ENCODE measurements at regions not wholly inside any gene's neighbourhood (a gene's known extent, or its start where the extent isn't known, plus 50 kb on each side); places are given as distances from the start of the nearest gene placed in this dataset.

DNA sequence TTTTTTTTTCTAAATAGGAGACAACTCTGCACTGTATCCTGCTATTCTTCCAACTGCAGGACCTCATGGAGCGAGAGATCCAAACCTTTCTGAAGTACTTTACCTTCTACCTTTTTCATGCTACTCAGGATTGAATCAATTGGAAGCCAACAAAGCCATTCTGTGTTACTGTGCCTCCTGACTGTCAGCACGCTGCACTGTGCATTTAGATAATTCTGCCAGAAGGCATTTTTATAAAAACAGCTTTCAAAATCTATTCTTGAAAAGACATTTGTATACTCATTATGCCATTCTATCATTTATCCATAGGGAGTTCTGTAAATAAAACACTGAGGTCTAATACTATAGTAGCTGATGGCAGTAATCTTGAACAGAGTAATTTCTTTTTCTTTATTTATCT, 142.8 kb downstream of the SLIT2 start:
- no peak overlapping the region for H3T11ph ChIP-seq (ENCODE audit: low read length)
- H3K79me2 ChIP-seq (ENCODE audit: insufficient read depth, low read length) = no peaks in the 10 kb centered on the region
- no peak overlapping the region for H3K9ac ChIP-seq (ENCODE audit: extremely low read depth, insufficient read length, low read length)
- H3K27ac ChIP-seq (ENCODE audit: insufficient read length, low read depth, low read length) = no peak overlapping the region
- H3K9me3 ChIP-seq (ENCODE audit: control insufficient read depth, low read depth, low read length) = no peaks in the 10 kb centered on the region
- no peak overlapping the region for H2BK20ac ChIP-seq (ENCODE audit: low read depth, low read length, poor library complexity, severe bottlenecking)
- no peak overlapping the region for H3K4me2 ChIP-seq (ENCODE audit: insufficient read depth, insufficient read length, low read length)
- no peaks in the 10 kb centered on the region for H3K4me1 ChIP-seq (ENCODE audit: insufficient read depth, low read length)
- no peak overlapping the region for H3K4ac ChIP-seq (ENCODE audit: low read depth, low read length)
- no peak overlapping the region for H4K91ac ChIP-seq (ENCODE audit: insufficient read length, low read depth, low read length)
- no peak overlapping the region for H2AFZ ChIP-seq (ENCODE audit: low read length)
- Mint-ChIP-seq H3K27me3 (ENCODE audit: low read depth) (no peaks in the 10 kb centered on the region), H3K27ac (peak overlapping the region in 1 of 3 experiments; percentile 15; a peak in 2 of 7 replicates), H3K4me1 (peaks cover 9 to 30% of the 10 kb centered on the region in 2 experiments), H3K9me3 (no peaks in the 10 kb centered on the region), H3K36me3 (ENCODE audit: insufficient read depth in 1 of 3, low read depth in 3 of 3) (no peaks in the 10 kb centered on the region), H3K4me3 (no peak overlapping the region)
- H4K8ac ChIP-seq (replicated peaks; ENCODE audit: insufficient read length, low read depth, low read length) = no peak overlapping the region
- no peak overlapping the region for H2BK120ac ChIP-seq (ENCODE audit: low read depth, low read length, poor library complexity, severe bottlenecking)
- no peak overlapping the region for H2BK5ac ChIP-seq (ENCODE audit: insufficient read length, low read length)
- H3K23ac ChIP-seq (ENCODE audit: insufficient read length, low read depth, low read length) = no peak overlapping the region
- no peak overlapping the region for H4K5ac ChIP-seq (ENCODE audit: insufficient read length, low read depth, low read length)
- no peak overlapping the region for H2BK12ac ChIP-seq (ENCODE audit: insufficient read length, low read depth, low read length)
- no peak overlapping the region for H2BK15ac ChIP-seq (ENCODE audit: low read depth, low read length)
- no peak overlapping the region for H2AK5ac ChIP-seq (ENCODE audit: insufficient read length, low read length)
- H4K20me1 ChIP-seq (ENCODE audit: control insufficient read depth, insufficient read depth, insufficient read length) = no peaks in the 10 kb centered on the region
- no peaks in the 10 kb centered on the region for H3K27me3 ChIP-seq (ENCODE audit: insufficient read depth, low read length)
- H3K56ac ChIP-seq (ENCODE audit: insufficient read length, low read depth, low read length) = no peak overlapping the region
- WGBS (ENCODE audit: extremely low coverage, insufficient read length, low lambda C conversion rate) = no CpG with 5 or more reads among the region's 2 CpGs
- no peaks in the 10 kb centered on the region for H3K23me2 ChIP-seq (ENCODE audit: insufficient read length, low read depth, low read length, poor library complexity, severe bottlenecking)
- no peak overlapping the region for H3K14ac ChIP-seq (ENCODE audit: insufficient read depth, low read length)
- no peak for DNase-seq
- TF ChIP-seq, protein P1, sequence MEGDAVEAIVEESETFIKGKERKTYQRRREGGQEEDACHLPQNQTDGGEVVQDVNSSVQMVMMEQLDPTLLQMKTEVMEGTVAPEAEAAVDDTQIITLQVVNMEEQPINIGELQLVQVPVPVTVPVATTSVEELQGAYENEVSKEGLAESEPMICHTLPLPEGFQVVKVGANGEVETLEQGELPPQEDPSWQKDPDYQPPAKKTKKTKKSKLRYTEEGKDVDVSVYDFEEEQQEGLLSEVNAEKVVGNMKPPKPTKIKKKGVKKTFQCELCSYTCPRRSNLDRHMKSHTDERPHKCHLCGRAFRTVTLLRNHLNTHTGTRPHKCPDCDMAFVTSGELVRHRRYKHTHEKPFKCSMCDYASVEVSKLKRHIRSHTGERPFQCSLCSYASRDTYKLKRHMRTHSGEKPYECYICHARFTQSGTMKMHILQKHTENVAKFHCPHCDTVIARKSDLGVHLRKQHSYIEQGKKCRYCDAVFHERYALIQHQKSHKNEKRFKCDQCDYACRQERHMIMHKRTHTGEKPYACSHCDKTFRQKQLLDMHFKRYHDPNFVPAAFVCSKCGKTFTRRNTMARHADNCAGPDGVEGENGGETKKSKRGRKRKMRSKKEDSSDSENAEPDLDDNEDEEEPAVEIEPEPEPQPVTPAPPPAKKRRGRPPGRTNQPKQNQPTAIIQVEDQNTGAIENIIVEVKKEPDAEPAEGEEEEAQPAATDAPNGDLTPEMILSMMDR (conservative IDR thresholded peaks at IDR 0.05) = no peak
- H3K18ac ChIP-seq (ENCODE audit: insufficient read length, low read depth, low read length) = no peak overlapping the region
- no peaks in the 10 kb centered on the region for H3K79me1 ChIP-seq (ENCODE audit: insufficient read depth, low read depth, low read length, poor library complexity, severe bottlenecking)
